Spleen (tissue), 11 donors: ENCODE measurements at regions not wholly inside any gene's neighbourhood (a gene's known extent, or its start where the extent isn't known, plus 50 kb on each side); places are given as distances from the start of the nearest gene placed in this dataset.

Experiments used
- DNase-seq: peaks from one replicate; pipeline ENCODE4 v3.0.0-alpha.2; 2020
- H3K27ac ChIP-seq, 8 donors: fragments of 200-600 bp; sonication (generic) in 7 of 8; 1 replicate in 4 of 8; 2 replicates in 4 of 8; pipeline versions ENCODE4 v1.5.0 to v1.8.0; 2016 to 2021; ENCODE audit warnings: inconsistent platforms in 4 of 8, mild to moderate bottlenecking in 4 of 8, moderate library complexity in 1 of 8
- H3K27me3 ChIP-seq, 7 donors: fragments of 200-600 bp; sonication (generic) in 6 of 7; replicated peaks in 1 of 7; 1 replicate in 4 of 7; 2 replicates in 3 of 7; pipeline versions ENCODE4 v1.5.0 to v1.8.0; 2016 to 2021; ENCODE audit warnings: inconsistent platforms in 3 of 7, mild to moderate bottlenecking in 1 of 7
- H3K36me3 ChIP-seq, 6 donors: fragments of 200-600 bp; sonication (generic) in 5 of 6; 1 replicate in 4 of 6; 2 replicates in 2 of 6; pipeline versions ENCODE4 v1.5.0 to v1.8.0; 2016 to 2021; ENCODE audit warnings: inconsistent platforms in 2 of 6
- H3K4me1 ChIP-seq, 6 donors: fragments of 200-600 bp; sonication (generic) in 5 of 6; 1 replicate in 3 of 6; 2 replicates in 3 of 6; pipeline versions ENCODE4 v1.5.0 to v1.8.0; 2016 to 2021; ENCODE audit warnings: inconsistent platforms in 3 of 6
- H3K4me3 ChIP-seq, 8 donors: fragments of 200-600 bp; sonication (generic) in 7 of 8; 1 replicate in 4 of 8; 2 replicates in 4 of 8; pipeline versions ENCODE4 v1.5.0 to v1.8.0; 2016 to 2021; ENCODE audit warnings: inconsistent platforms in 4 of 8, mild to moderate bottlenecking in 4 of 8, moderate library complexity in 2 of 8
- H3K9me3 ChIP-seq, 8 donors: fragments of 200-600 bp; sonication (generic) in 7 of 8; 1 replicate in 4 of 8; 2 replicates in 4 of 8; pipeline versions ENCODE4 v1.5.0 to v1.8.0; 2016 to 2021; ENCODE audit warnings: inconsistent platforms in 4 of 8
- POLR2A ChIP-seq, 3 donors: fragments of 450-650 bp; IDR thresholded peaks; one replicate each; pipeline ENCODE4 v1.5.1; 2017; ENCODE audit warnings: antibody characterized with exemption in 3 of 3, mild to moderate bottlenecking in 1 of 3
- POLR2AphosphoS5 ChIP-seq, 3 donors: sonication (generic); formaldehyde crosslinking; IDR thresholded peaks; one replicate each; pipeline ENCODE4 v1.5.1; 2017; ENCODE audit warnings: antibody characterized with exemption in 3 of 3
- WGBS, 5 donors: extraction: QIAGEN DNeasy Blood & Tissue Kit in 3 of 5; methylation state at CpG; one replicate each; pipeline versions ENCODE4 v1.1.5 to v1.1.7; 2013 to 2018; 5-methylcytosine and 5-hydroxymethylcytosine counted together
- intact Hi-C: fragments of 100-400 bp; cut with DNase I; formaldehyde crosslinking; loops from one replicate; pipeline ENCODE4 v1.15.0; 2023; ENCODE audit warnings: low total_unique reads
- TF ChIP-seq, protein P1 (sequence below), 11 experiments: fragments of 200-600 bp in 7 of 11; fragments of 450-650 bp in 4 of 11; sonication (generic) in 4 of 11; IDR thresholded peaks in 8 of 11; conservative IDR thresholded peaks in 3 of 11; 1 replicate in 7 of 11; 2 replicates in 4 of 11; pipeline versions ENCODE4 v1.4.0 to v1.8.0; 2016 to 2021; ENCODE audit warnings: antibody characterized with exemption in 11 of 11, inconsistent platforms in 4 of 11, mild to moderate bottlenecking in 1 of 11
- donor health status: healthy with polysubstance abuse.
- donor health status: DM: no; HTN: no; CAD: no; lungs with moderate emphysema.
- donor health status: DM: no; HTN: no; CAD: no.
- donor health status: Bipolar disorder and iron deficiency.
- donor health status: healthy.
- donor health status: DM: no; HTN: no; CAD: no.
- donor health status: DM: yes; HTN: yes; CAD: no.

DNA sequence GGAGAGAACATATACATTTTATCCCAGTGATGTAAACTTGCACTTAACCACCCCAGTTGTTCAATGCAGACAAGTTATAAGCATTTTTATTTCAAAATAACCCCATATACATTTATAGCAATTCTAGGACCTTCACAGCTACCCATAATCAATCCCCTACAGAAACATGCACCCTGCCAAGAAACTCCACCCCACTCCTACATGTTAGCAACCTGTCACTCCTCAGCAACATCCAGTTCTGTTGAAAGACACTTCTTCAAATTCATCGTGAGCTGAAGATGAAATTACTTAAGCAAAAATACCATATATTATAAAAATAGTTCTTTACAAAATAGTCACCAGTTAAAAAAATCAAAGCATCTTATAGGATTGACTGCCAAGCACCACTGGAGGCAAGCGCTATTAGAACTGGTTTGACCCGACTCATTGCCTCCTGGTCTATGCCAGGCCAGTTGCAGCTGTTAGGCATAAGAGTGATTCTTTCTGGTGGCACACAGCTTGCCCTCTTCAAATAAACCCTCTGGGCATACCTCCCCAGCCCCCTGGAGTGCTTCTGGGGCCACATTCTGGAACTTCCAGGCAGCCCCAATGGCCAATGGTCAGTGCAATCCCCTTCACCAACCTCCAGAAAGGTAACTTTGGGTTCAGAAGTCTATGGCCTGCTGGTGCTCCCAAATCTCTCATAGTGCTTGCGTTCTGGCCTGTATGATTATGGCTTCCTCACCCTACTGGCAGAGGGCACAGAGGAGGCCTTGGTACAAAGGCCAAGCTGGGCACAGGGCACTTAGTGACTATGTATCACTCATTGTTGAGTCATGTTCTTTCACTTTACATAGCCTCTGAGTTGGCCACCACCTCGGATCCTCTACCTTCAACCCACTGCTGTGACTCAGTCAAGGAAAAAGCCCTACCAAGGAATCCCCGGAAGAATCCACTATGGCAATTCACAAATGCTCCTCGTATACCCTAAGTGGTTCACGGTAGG is 72.2 kb upstream of the RALGPS2 start:
- no peak for TF ChIP-seq POLR2A (IDR thresholded peaks at IDR 0.05)
- TF ChIP-seq, protein P1, sequence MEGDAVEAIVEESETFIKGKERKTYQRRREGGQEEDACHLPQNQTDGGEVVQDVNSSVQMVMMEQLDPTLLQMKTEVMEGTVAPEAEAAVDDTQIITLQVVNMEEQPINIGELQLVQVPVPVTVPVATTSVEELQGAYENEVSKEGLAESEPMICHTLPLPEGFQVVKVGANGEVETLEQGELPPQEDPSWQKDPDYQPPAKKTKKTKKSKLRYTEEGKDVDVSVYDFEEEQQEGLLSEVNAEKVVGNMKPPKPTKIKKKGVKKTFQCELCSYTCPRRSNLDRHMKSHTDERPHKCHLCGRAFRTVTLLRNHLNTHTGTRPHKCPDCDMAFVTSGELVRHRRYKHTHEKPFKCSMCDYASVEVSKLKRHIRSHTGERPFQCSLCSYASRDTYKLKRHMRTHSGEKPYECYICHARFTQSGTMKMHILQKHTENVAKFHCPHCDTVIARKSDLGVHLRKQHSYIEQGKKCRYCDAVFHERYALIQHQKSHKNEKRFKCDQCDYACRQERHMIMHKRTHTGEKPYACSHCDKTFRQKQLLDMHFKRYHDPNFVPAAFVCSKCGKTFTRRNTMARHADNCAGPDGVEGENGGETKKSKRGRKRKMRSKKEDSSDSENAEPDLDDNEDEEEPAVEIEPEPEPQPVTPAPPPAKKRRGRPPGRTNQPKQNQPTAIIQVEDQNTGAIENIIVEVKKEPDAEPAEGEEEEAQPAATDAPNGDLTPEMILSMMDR (IDR thresholded peaks at IDR 0.05 in 8 of 11, conservative IDR thresholded peaks at IDR 0.05 in 3 of 11), result no peak
- no peak for TF ChIP-seq POLR2AphosphoS5 (IDR thresholded peaks at IDR 0.05)
- DNase-seq, result no peak
- 86 to 95% (median 87%) methylated on average over 8 of the region's 8 CpGs for WGBS, 5 donors
- Histone ChIP-seq H3K4me3 (no peak overlapping the region), H3K36me3 (no peaks in the 10 kb centered on the region), H3K9me3 (no peaks in the 10 kb centered on the region), H3K4me1 (peaks cover 0 to 3% (median 0%) of the 10 kb centered on the region in 6 donors), H3K27me3 (no peaks in the 10 kb centered on the region), H3K27ac (no peak overlapping the region)
- intact Hi-C loops, result no loop called here

- H3K27me3 ChIP-seq, result no peaks in the 10 kb centered on the region
- TF ChIP-seq POLR2A (IDR thresholded peaks at IDR 0.05), result no peak
- no peak for TF ChIP-seq POLR2AphosphoS5 (IDR thresholded peaks at IDR 0.05)
- TF ChIP-seq, protein P1 (IDR thresholded peaks at IDR 0.05 in 8 of 11, conservative IDR thresholded peaks at IDR 0.05 in 3 of 11), result no peak
- no peak for DNase-seq
- H3K27ac ChIP-seq, result peak overlapping the region in 4 of 8 donors; percentile 0 to 36 (median 24)
- intact Hi-C loops, result no loop called here
- peaks cover 0 to 24% (median 10%) of the 10 kb centered on the region in 6 donors for H3K4me1 ChIP-seq
- H3K9me3 ChIP-seq, result no peaks in the 10 kb centered on the region
- H3K36me3 ChIP-seq, result no peaks in the 10 kb centered on the region
- no peak overlapping the region for H3K4me3 ChIP-seq
- WGBS, 5 donors, result 51 to 60% (median 58%) methylated on average over 4 of the region's 4 CpGs
These were observed 65.2 kb upstream of the RALGPS2 start for GRCh38 chr1:178659789-178660208.

- DNase-seq, result no peak
- Histone ChIP-seq H3K4me3 (no peak overlapping the region), H3K36me3 (no peaks in the 10 kb centered on the region), H3K9me3 (no peaks in the 10 kb centered on the region), H3K27me3 (no peaks in the 10 kb centered on the region), H3K27ac (peak overlapping the region in 4 of 8 donors; percentile 0 to 36 (median 24)), H3K4me1 (peaks cover 0 to 30% (median 10%) of the 10 kb centered on the region in 6 donors)
- 81 to 90% (median 84%) methylated on average over 1 of the region's 1 CpG for WGBS, 5 donors
- TF ChIP-seq, protein P1 (IDR thresholded peaks at IDR 0.05 in 8 of 11, conservative IDR thresholded peaks at IDR 0.05 in 3 of 11), result no peak
- TF ChIP-seq POLR2AphosphoS5 (IDR thresholded peaks at IDR 0.05), result no peak
- TF ChIP-seq POLR2A (IDR thresholded peaks at IDR 0.05), result no peak
- intact Hi-C loops, result no loop called here
These were observed 64.6 kb upstream of the RALGPS2 start for GRCh38 chr1:178660461-178660860.

DNA sequence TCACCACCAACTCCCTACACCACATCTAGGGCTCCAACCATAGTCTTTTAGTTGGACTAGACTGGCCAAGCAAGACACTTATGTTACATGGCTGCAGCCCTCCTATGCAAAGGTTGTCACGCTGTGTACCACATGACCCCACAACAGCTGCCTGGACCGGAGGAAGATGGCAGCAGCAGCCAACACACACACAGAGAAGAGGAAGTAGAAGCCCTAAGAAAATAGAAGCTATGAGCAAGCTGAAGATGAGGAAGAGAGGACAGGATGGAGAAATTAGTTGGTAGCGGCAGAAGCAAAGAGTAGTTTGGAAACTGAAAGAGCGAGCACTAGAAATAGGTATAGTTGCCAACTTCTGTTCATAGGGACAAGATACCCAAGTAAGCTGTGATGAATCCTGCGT is 60.8 kb upstream of the RALGPS2 start:
- 44 to 58% (median 49%) methylated on average over 5 of the region's 5 CpGs for whole genome bisulfite sequencing, 5 donors
- Histone ChIP-seq H3K4me3 (no peak overlapping the region), H3K27me3 (no peaks in the 10 kb centered on the region), H3K9me3 (no peaks in the 10 kb centered on the region), H3K4me1 (peaks cover 0 to 36% (median 10%) of the 10 kb centered on the region in 6 donors), H3K27ac (peak overlapping the region in 6 of 8 donors; percentile 7 to 68 (median 52)), H3K36me3 (no peaks in the 10 kb centered on the region)
- TF ChIP-seq, protein P1 (IDR thresholded peaks at IDR 0.05 in 8 of 11, conservative IDR thresholded peaks at IDR 0.05 in 3 of 11), result no peak
- peak in 2 of 3 donors; percentile 41 to 58 for TF ChIP-seq POLR2AphosphoS5 (IDR thresholded peaks at IDR 0.05)
- DNase-seq, result peak; percentile 89
- intact Hi-C loops, result no loop called here
